Keratinocyte (primary cell): ENCODE measurements at regions not wholly inside any gene's neighbourhood (a gene's known extent, or its start where the extent isn't known, plus 50 kb on each side); places are given as distances from the start of the nearest gene placed in this dataset.

Experiments
- DNase-seq: peaks from one replicate; pipeline ENCODE4 v3.0.0-alpha.2; 2011; ENCODE audit warnings: low read depth, missing footprints, low spot score
- FAIRE-seq: peaks from 2 replicates; lab custom pipeline; 2011; peaks lifted over from hg19 to GRCh38; lab: Jason Lieb, UNC
- H2AFZ ChIP-seq: 2 replicates; pipeline ENCODE4 v1.6.0; 2012; ENCODE audit warnings: low read length, control low read depth, inconsistent platforms; ENCODE audit not compliant: control insufficient read depth
- H3K27ac ChIP-seq: 2 replicates; pipeline ENCODE4 v1.5.1; 2011; ENCODE audit warnings: low read length; ENCODE audit not compliant: control insufficient read depth, insufficient read depth
- H3K27me3 ChIP-seq: 3 replicates; pipeline ENCODE4 v1.6.0; 2011; ENCODE audit warnings: low read length; ENCODE audit not compliant: control insufficient read depth, insufficient read depth; ENCODE audit errors: extremely low read depth
- H3K36me3 ChIP-seq, 2 experiments: 2 replicates in 1 of 2; 3 replicates in 1 of 2; pipeline ENCODE4 v1.5.1; 2011; ENCODE audit warnings: low read length in 2 of 2, mild to moderate bottlenecking in 1 of 2; ENCODE audit not compliant: control insufficient read depth in 2 of 2, insufficient read depth in 2 of 2; ENCODE audit errors: extremely low read depth in 1 of 2
- H3K4me1 ChIP-seq: 3 replicates; pipeline ENCODE4 v1.5.1; 2011; ENCODE audit warnings: low read length; ENCODE audit not compliant: control insufficient read depth, insufficient read depth; ENCODE audit errors: extremely low read depth
- H3K4me2 ChIP-seq: 3 replicates; pipeline ENCODE4 v1.6.0; 2011; ENCODE audit warnings: low read depth, low read length; ENCODE audit not compliant: control insufficient read depth, insufficient read depth; ENCODE audit errors: extremely low read depth
- H3K4me3 ChIP-seq, 3 experiments: fragments of 200-600 bp in 1 of 3; sonication (generic) in 1 of 3; 2 replicates in 2 of 3; 3 replicates in 1 of 3; pipeline ENCODE4 v1.5.1; 2011 to 2016; ENCODE audit warnings: low read length in 3 of 3, mild to moderate bottlenecking in 3 of 3, control low read depth in 2 of 3, inconsistent platforms in 1 of 3, low read depth in 1 of 3, mixed read lengths in 1 of 3, mixed run types in 1 of 3, moderate library complexity in 1 of 3; ENCODE audit not compliant: control insufficient read depth in 2 of 3, insufficient read depth in 2 of 3; ENCODE audit errors: extremely low read depth in 1 of 3
- H3K79me2 ChIP-seq: 2 replicates; pipeline ENCODE4 v1.6.0; 2012; ENCODE audit warnings: low read length; ENCODE audit not compliant: control insufficient read depth, insufficient read depth
- H3K9ac ChIP-seq: 3 replicates; pipeline ENCODE4 v1.6.0; 2011; ENCODE audit warnings: low read length; ENCODE audit not compliant: control insufficient read depth, insufficient read depth; ENCODE audit errors: extremely low read depth
- H3K9me1 ChIP-seq: 3 replicates; pipeline ENCODE4 v1.6.0; 2011; ENCODE audit warnings: low read length; ENCODE audit not compliant: control insufficient read depth, insufficient read depth; ENCODE audit errors: extremely low read depth
- H3K9me3 ChIP-seq: 2 replicates; pipeline ENCODE4 v1.5.1; 2012; ENCODE audit warnings: low read depth, low read length; ENCODE audit not compliant: control insufficient read depth
- H4K20me1 ChIP-seq: 3 replicates; pipeline ENCODE4 v1.6.0; 2011; ENCODE audit warnings: low read length; ENCODE audit not compliant: control insufficient read depth, insufficient read depth; ENCODE audit errors: extremely low read depth
- CTCF ChIP-seq, 3 experiments: IDR thresholded peaks in 1 of 3; conservative IDR thresholded peaks in 1 of 3; optimal IDR thresholded peaks in 1 of 3; 2 replicates in 2 of 3; 3 replicates in 1 of 3; pipeline versions ENCODE3 to v1.5.1; 2011; ENCODE audit warnings: low read length in 3 of 3, mild to moderate bottlenecking in 3 of 3, moderate library complexity in 2 of 3, control low read depth in 1 of 3, inconsistent platforms in 1 of 3; ENCODE audit not compliant: insufficient read depth in 2 of 3; ENCODE audit errors: extremely low read depth in 1 of 3
- EZH2 ChIP-seq: IDR thresholded peaks from one replicate; pipeline ENCODE4 v1.6.1; 2012; ENCODE audit warnings: inconsistent platforms, mild to moderate bottlenecking, low read length, moderate library complexity
- dilution Hi-C: fragments of 300-500 bp; cut with MboI; formaldehyde crosslinking; loops from one replicate; pipeline ENCODE4 v1.7.0; 2020; ENCODE audit warnings: low sequenced_read_pairs; ENCODE audit not compliant: extremely low pct_ligation_motif_present

GRCh38 chr1:203986887-203987461 lies 85.9 kb upstream of the SOX13 start:
- H3K4me1 ChIP-seq = no peaks in the 10 kb centered on the region
- no peaks in the 10 kb centered on the region for H3K27me3 ChIP-seq
- H3K9me3 ChIP-seq = no peaks in the 10 kb centered on the region
- no peaks in the 10 kb centered on the region for H3K9me1 ChIP-seq
- H3K4me3 ChIP-seq = no peak overlapping the region
- DNase-seq = no peak
- no peak for FAIRE-seq
- TF ChIP-seq CTCF (optimal IDR thresholded peaks at IDR 0.05 in 1 of 3, IDR thresholded peaks at IDR 0.05 in 1 of 3, conservative IDR thresholded peaks at IDR 0.05 in 1 of 3; ENCODE audit: extremely low read depth in 1 of 3, insufficient read depth in 2 of 3, low read length in 3 of 3) (no peak), EZH2 (no peak)
- H3K4me2 ChIP-seq = no peak overlapping the region
- H3K79me2 ChIP-seq = no peaks in the 10 kb centered on the region
- dilution Hi-C loops = no loop called here
- H4K20me1 ChIP-seq = no peaks in the 10 kb centered on the region
- no peak overlapping the region for H2AFZ ChIP-seq
- no peak overlapping the region for H3K9ac ChIP-seq
- no peak overlapping the region for H3K27ac ChIP-seq
- H3K36me3 ChIP-seq = no peaks in the 10 kb centered on the region

GRCh38 chr1:203990118-203990517 lies 82.8 kb upstream of the SOX13 start:
- H3K36me3 ChIP-seq = no peaks in the 10 kb centered on the region
- H4K20me1 ChIP-seq = no peaks in the 10 kb centered on the region
- peaks cover 5% of the 10 kb centered on the region for H3K27me3 ChIP-seq
- H3K9ac ChIP-seq = no peak overlapping the region
- no peaks in the 10 kb centered on the region for H3K9me3 ChIP-seq
- H3K79me2 ChIP-seq = no peaks in the 10 kb centered on the region
- no peaks in the 10 kb centered on the region for H3K9me1 ChIP-seq
- DNase-seq (no peak), FAIRE-seq (no peak)
- H3K4me1 ChIP-seq = no peaks in the 10 kb centered on the region
- no peak overlapping the region for H2AFZ ChIP-seq
- dilution Hi-C loops = no loop called here
- no peak overlapping the region for H3K4me3 ChIP-seq
- no peak overlapping the region for H3K4me2 ChIP-seq
- TF ChIP-seq CTCF (optimal IDR thresholded peaks at IDR 0.05 in 1 of 3, IDR thresholded peaks at IDR 0.05 in 1 of 3, conservative IDR thresholded peaks at IDR 0.05 in 1 of 3; ENCODE audit: extremely low read depth in 1 of 3, insufficient read depth in 2 of 3, low read length in 3 of 3) (no peak), EZH2 (no peak)
- H3K27ac ChIP-seq = no peak overlapping the region
